Panc1 (cell line): ENCODE measurements at regions not wholly inside any gene's neighbourhood (a gene's known extent, or its start where the extent isn't known, plus 50 kb on each side); places are given as distances from the start of the nearest gene placed in this dataset.

ENCODE experiments used
- ATAC-seq: fragments of 200-7000 bp; cut with Tn5 transposase; 2 replicates; pipeline ENCODE4 v1.9.1; 2020; ENCODE audit warnings: mild to moderate bottlenecking, moderate library complexity
- BruUV-seq: library from RNA; stranded (reverse); fragments of 400-500 nt; replicated peaks from 2 replicates; lab custom pipeline; 2021; lab: Mats Ljungman, UMichigan
- CTCF ChIA-PET: fragments of 300-600 bp; sonication (Branson Sonifier 250); formaldehyde crosslinking; loops from one replicate; lab custom pipeline; 2022; ENCODE audit warnings: antibody characterized with exemption; lab: Charles Lee
- POLR2A ChIA-PET: fragments of 300-600 bp; sonication (Branson Sonifier 250); formaldehyde crosslinking; loops from one replicate; lab custom pipeline; 2022; ENCODE audit warnings: antibody characterized with exemption; lab: Charles Lee
- DNase-seq: peaks from one replicate; pipeline ENCODE4 v3.0.0-alpha.2; 2010; ENCODE audit warnings: low read depth, low spot score
- H3K27ac ChIP-seq: 2 replicates; pipeline ENCODE4 v1.5.1; 2011; ENCODE audit warnings: mild to moderate bottlenecking, low read length, inconsistent platforms
- H3K27me3 ChIP-seq: fragments of 200-500 bp; sonication (Bioruptor generic); 2 replicates; pipeline ENCODE4 v1.6.0; 2014; ENCODE audit warnings: low read length, inconsistent platforms; ENCODE audit not compliant: control insufficient read depth, insufficient read depth
- H3K36me3 ChIP-seq: fragments of 200-500 bp; sonication (Bioruptor generic); 2 replicates; pipeline ENCODE4 v1.5.1; 2014; ENCODE audit warnings: inconsistent platforms, mild to moderate bottlenecking, low read length, moderate library complexity; ENCODE audit not compliant: control insufficient read depth, insufficient read depth
- H3K4me1 ChIP-seq: 2 replicates; pipeline ENCODE4 v1.5.1; 2011; ENCODE audit warnings: inconsistent platforms, mild to moderate bottlenecking, low read length, moderate library complexity; ENCODE audit not compliant: control insufficient read depth, insufficient read depth
- H3K4me3 ChIP-seq, 2 experiments: 2 replicates each; pipeline ENCODE4 v1.5.1; 2011 to 2012; ENCODE audit warnings: low read depth in 2 of 2, low read length in 2 of 2, mild to moderate bottlenecking in 2 of 2, inconsistent platforms in 1 of 2, moderate library complexity in 1 of 2
- H3K9me3 ChIP-seq: fragments of 200-500 bp; sonication (Bioruptor generic); 2 replicates; pipeline ENCODE4 v1.5.1; 2014; ENCODE audit warnings: low read depth, mild to moderate bottlenecking, inconsistent platforms, low read length, moderate library complexity; ENCODE audit not compliant: control insufficient read depth, insufficient read depth
- POLR2AphosphoS5 ChIP-seq: IDR thresholded peaks from 2 replicates; pipeline ENCODE4 v1.6.1; 2012; ENCODE audit warnings: mild to moderate bottlenecking, low read depth, low read length, moderate library complexity
- SIN3A ChIP-seq: IDR thresholded peaks from 2 replicates; pipeline ENCODE4 v1.6.1; 2012; ENCODE audit warnings: low read depth, mild to moderate bottlenecking, low read length, moderate library complexity, borderline replicate concordance; ENCODE audit not compliant: insufficient read depth
- TCF7L2 ChIP-seq: IDR thresholded peaks from 2 replicates; pipeline ENCODE4 v1.6.1; 2011; ENCODE audit warnings: mild to moderate bottlenecking, low read depth, low read length, inconsistent platforms
- in situ Hi-C: cut with HindIII; loops from 2 replicates; pipeline ENCODE4 v1.10.0; 2016; ENCODE audit warnings: low sequenced_read_pairs, low pct_unique_long_range_greater_than_20kb
- intact Hi-C: fragments of 100-400 bp; cut with micrococcal nuclease; formaldehyde crosslinking; loops from one replicate; pipeline ENCODE4 v1.10.0; 2022; ENCODE audit not compliant: unreplicated experiment
- TF ChIP-seq, protein P1 (sequence below): fragments of 450-650 bp; IDR thresholded peaks from 2 replicates; pipeline ENCODE4 v1.5.1; 2017; ENCODE audit warnings: mild to moderate bottlenecking
- TF ChIP-seq, protein P2 (sequence below), 2 experiments: IDR thresholded peaks; 2 replicates each; pipeline ENCODE4 v1.6.1; 2011 to 2012; ENCODE audit warnings: low read depth in 2 of 2, control low read depth in 1 of 2, low read length in 1 of 2, mild to moderate bottlenecking in 1 of 2, moderate library complexity in 1 of 2; ENCODE audit not compliant: insufficient read depth in 1 of 2

DNA sequence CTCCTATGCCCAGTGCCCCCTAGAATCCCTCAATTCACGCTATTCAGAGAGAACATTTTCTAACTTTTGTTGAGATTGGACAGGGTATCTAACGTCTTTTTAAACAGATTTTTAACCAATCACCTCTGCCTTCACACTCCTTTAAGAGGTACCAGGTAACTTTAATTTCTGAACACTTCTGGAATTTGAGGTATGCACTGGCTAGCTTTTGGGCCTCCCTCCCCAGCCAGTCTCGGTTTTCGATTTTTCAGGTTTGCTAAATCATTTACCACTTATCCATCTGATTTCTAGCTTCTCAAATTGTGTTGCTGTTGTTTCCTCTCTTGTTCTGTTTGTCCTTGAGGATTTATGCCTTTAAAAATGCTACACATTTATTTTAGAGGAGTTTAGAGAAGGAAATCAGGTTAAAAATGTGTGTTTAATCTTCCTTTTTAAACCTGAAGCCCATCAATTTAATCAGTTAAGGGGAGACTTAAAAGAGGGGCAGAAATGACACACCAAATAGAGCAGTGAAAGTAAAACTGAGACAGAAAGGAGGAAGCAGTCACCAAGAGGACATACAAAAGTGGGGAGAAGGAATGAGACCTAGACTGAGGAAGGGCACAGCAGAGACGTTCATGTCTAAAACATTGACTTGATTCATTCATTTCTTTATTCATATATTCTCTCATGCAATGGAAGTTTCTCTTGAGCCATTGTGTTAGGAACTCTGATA is 139.6 kb upstream of the HTR2A start:
- H3K27ac ChIP-seq, result no peak overlapping the region
- H3K27me3 ChIP-seq, result no peaks in the 10 kb centered on the region
- H3K4me3 ChIP-seq, result no peak overlapping the region
- BruUV-seq, result no TSS peak
- no peak for TF ChIP-seq TCF7L2
- no peak for TF ChIP-seq SIN3A
- no peak for TF ChIP-seq POLR2AphosphoS5
- TF ChIP-seq, protein P1, sequence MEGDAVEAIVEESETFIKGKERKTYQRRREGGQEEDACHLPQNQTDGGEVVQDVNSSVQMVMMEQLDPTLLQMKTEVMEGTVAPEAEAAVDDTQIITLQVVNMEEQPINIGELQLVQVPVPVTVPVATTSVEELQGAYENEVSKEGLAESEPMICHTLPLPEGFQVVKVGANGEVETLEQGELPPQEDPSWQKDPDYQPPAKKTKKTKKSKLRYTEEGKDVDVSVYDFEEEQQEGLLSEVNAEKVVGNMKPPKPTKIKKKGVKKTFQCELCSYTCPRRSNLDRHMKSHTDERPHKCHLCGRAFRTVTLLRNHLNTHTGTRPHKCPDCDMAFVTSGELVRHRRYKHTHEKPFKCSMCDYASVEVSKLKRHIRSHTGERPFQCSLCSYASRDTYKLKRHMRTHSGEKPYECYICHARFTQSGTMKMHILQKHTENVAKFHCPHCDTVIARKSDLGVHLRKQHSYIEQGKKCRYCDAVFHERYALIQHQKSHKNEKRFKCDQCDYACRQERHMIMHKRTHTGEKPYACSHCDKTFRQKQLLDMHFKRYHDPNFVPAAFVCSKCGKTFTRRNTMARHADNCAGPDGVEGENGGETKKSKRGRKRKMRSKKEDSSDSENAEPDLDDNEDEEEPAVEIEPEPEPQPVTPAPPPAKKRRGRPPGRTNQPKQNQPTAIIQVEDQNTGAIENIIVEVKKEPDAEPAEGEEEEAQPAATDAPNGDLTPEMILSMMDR, result no peak
- TF ChIP-seq, protein P2, sequence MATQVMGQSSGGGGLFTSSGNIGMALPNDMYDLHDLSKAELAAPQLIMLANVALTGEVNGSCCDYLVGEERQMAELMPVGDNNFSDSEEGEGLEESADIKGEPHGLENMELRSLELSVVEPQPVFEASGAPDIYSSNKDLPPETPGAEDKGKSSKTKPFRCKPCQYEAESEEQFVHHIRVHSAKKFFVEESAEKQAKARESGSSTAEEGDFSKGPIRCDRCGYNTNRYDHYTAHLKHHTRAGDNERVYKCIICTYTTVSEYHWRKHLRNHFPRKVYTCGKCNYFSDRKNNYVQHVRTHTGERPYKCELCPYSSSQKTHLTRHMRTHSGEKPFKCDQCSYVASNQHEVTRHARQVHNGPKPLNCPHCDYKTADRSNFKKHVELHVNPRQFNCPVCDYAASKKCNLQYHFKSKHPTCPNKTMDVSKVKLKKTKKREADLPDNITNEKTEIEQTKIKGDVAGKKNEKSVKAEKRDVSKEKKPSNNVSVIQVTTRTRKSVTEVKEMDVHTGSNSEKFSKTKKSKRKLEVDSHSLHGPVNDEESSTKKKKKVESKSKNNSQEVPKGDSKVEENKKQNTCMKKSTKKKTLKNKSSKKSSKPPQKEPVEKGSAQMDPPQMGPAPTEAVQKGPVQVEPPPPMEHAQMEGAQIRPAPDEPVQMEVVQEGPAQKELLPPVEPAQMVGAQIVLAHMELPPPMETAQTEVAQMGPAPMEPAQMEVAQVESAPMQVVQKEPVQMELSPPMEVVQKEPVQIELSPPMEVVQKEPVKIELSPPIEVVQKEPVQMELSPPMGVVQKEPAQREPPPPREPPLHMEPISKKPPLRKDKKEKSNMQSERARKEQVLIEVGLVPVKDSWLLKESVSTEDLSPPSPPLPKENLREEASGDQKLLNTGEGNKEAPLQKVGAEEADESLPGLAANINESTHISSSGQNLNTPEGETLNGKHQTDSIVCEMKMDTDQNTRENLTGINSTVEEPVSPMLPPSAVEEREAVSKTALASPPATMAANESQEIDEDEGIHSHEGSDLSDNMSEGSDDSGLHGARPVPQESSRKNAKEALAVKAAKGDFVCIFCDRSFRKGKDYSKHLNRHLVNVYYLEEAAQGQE (IDR thresholded peaks at IDR 0.05; ENCODE audit: insufficient read depth in 1 of 2, low read depth in 2 of 2, low read length in 1 of 2), result no peak
- in situ Hi-C loops (no loop called here), intact Hi-C loops (no loop called here)
- ATAC-seq (no peak), DNase-seq (no peak)
- ChIA-PET CTCF (no interaction called here), POLR2A (no interaction called here)
- H3K4me1 ChIP-seq, result no peaks in the 10 kb centered on the region
- no peaks in the 10 kb centered on the region for H3K36me3 ChIP-seq
- H3K9me3 ChIP-seq, result no peaks in the 10 kb centered on the region

DNA sequence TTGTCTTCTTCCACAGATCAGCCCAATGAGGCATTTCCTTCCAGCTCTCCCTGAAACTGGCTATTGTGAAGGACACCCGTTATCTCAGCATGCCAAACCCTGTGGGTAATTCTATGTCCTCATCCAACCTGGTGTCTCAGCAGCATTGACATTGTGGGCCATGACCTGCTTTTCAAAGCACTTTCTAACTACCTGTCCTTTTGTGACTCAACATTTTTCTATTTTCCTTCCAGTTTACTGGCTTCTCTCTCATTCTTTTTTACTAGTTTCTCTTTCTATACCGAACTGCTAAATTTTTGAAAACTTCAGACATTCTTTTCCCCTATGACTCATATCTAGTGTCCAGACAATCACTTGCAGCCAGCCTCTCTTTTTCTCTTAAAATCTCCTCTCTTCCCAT is 136.4 kb upstream of the HTR2A start:
- no peak for ATAC-seq
- Histone ChIP-seq H3K4me3 (no peak overlapping the region), H3K27ac (no peak overlapping the region), H3K27me3 (no peaks in the 10 kb centered on the region), H3K4me1 (no peaks in the 10 kb centered on the region), H3K9me3 (no peaks in the 10 kb centered on the region), H3K36me3 (no peaks in the 10 kb centered on the region)
- TF ChIP-seq, protein P2 (IDR thresholded peaks at IDR 0.05; ENCODE audit: insufficient read depth in 1 of 2, low read depth in 2 of 2, low read length in 1 of 2), result no peak
- TF ChIP-seq, protein P1, result no peak
- TF ChIP-seq SIN3A (no peak), TCF7L2 (no peak), POLR2AphosphoS5 (no peak)
- in situ Hi-C loops (no loop called here), intact Hi-C loops (no loop called here)
- BruUV-seq, result no TSS peak
- POLR2A ChIA-PET, result no interaction called here
- DNase-seq, result no peak
- CTCF ChIA-PET, result no interaction called here
